ENCODE measurements at regions not wholly inside any gene's neighbourhood (a gene's known extent, or its start where the extent isn't known, plus 50 kb on each side); places are given as distances from the start of the nearest gene placed in this dataset.

GRCh38 chr1:39088658-39089057 is 62.5 kb downstream of the NDUFS5 start (continued):
- TF ChIP-seq ZNF645 (tag by site-specific recombination; IDR thresholded peaks at IDR 0.05) (no peak), PRDM4 (tag by site-specific recombination; IDR thresholded peaks at IDR 0.05) (no peak), ZNF37A (tag by site-specific recombination; IDR thresholded peaks at IDR 0.05) (no peak), ZNF280D (tag by site-specific recombination; IDR thresholded peaks at IDR 0.05) (no peak), MEIS1 (CRISPR knock-in tag; IDR thresholded peaks at IDR 0.05; ENCODE audit: borderline replicate concordance) (no peak), ZNF843 (tag by site-specific recombination; IDR thresholded peaks at IDR 0.05) (no peak)

DNA sequence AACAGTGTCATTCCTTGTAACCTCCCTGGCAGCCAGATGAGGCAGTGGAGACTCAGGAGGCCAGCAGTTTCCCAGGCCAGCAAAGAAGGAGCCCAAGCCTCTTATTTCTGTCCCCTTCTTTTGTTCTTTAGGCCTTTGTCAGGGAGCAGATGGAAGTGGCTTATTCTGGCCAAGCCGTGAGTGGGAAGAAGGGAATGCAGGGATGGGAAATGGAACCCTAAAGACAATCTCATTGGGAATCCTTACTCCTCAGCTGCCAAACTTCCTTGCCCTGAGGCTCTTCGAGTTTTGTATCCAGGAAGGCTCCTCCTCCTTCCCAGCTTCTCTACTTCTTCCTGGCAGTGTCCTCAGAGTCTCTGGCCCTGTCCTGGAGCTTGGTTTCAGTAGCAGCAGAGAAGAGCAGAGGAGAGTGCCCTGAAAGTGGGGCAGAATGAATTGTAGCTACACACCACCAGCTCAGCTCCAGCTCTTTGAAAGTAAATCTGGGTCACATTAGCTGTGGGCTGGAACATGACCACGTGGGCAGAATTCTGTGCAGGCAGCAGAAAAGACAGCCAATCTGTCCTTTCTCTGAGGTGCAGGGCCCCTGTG is 63.9 kb downstream of the NDUFS5 start:
- no peak overlapping the region for H3K27ac ChIP-seq (ENCODE audit: extremely low read depth, low read depth, low read length)
- no peaks in the 10 kb centered on the region for H3K36me3 ChIP-seq (ENCODE audit: control insufficient read depth in 2 of 2, insufficient read depth in 1 of 2, low read length in 2 of 2)
- no peak overlapping the region for H3K4me3 ChIP-seq (ENCODE audit: low read depth, low read length)
- POLR2A ChIA-PET, result interaction anchor here (0.6 to 1.1 kb wide), 2 partner anchors 10 to 257 kb away, joined by 3 read pairs; no protein-coding TSS in a partner anchor
- CTCF ChIA-PET, result interaction anchor here (0.9 to 1.4 kb wide), 2 partner anchors 9 to 169 kb away, joined by 4 to 7 read pairs; no protein-coding TSS in a partner anchor
- TF ChIP-seq ZSCAN18 (tag by site-specific recombination; IDR thresholded peaks at IDR 0.05), result no peak
- no peak for TF ChIP-seq ZNF292 (tag by site-specific recombination; IDR thresholded peaks at IDR 0.05; ENCODE audit: borderline replicate concordance, low read depth)
- no peak for TF ChIP-seq ZNF544 (tag by site-specific recombination; IDR thresholded peaks at IDR 0.05)
- TF ChIP-seq ZBTB1 (tag by site-specific recombination; IDR thresholded peaks at IDR 0.05), result no peak
- peak; percentile 37; the same call in 1 of the 2 replicates for TF ChIP-seq ZNF394 (tag by site-specific recombination; IDR thresholded peaks at IDR 0.05; ENCODE audit: borderline replicate concordance)
- no peak for TF ChIP-seq ZNF214 (tag by site-specific recombination; IDR thresholded peaks at IDR 0.05; ENCODE audit: borderline replicate concordance)
- TF ChIP-seq ZNF423 (tag by site-specific recombination; IDR thresholded peaks at IDR 0.05), result no peak
- TF ChIP-seq ZNF335 (tag by site-specific recombination; conservative IDR thresholded peaks at IDR 0.05), result peak; percentile 98
- TF ChIP-seq ZFHX2 (tag by site-specific recombination; conservative IDR thresholded peaks at IDR 0.05), result peak; percentile 11; the same call in 1 of the 2 replicates
- TF ChIP-seq ZNF561 (tag by site-specific recombination; IDR thresholded peaks at IDR 0.05; ENCODE audit: borderline replicate concordance), result no peak
- no peaks in the 10 kb centered on the region for H3K9me3 ChIP-seq (ENCODE audit: control insufficient read depth, insufficient read depth, low read depth, low read length)
- H3K4me1 ChIP-seq (ENCODE audit: control insufficient read depth, insufficient read depth, low read length), result no peaks in the 10 kb centered on the region
